GM21576 (cell line): ENCODE measurements at regions not wholly inside any gene's neighbourhood (a gene's known extent, or its start where the extent isn't known, plus 50 kb on each side); places are given as distances from the start of the nearest gene placed in this dataset.

Experiments used
- ATAC-seq: cut with Tn5 transposase; IDR thresholded peaks from one replicate; pipeline ENCODE4 v1.9.1; 2021; ENCODE audit warnings: mild to moderate bottlenecking, moderate library complexity; ENCODE audit not compliant: unreplicated experiment

DNA sequence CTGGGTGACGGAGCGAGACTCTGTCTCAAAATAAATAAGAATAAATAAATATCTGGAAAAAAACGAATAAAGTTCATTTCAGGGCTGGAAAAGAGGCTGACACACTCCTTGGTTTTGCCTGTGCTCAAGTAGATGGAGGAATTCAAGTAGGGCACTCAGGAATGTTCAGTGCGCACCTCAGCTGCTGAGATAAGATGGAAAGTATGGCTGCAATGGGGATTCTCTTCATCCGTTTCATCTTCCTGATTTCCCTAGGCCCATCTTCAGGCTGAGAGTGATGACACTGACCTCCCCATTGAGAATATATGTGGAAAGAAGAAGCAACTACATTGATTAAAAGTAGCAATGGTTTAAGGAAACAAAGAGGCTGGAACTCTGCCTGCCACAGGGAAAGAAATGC is 130.5 kb upstream of the ZNF644 start:
- ATAC-seq: no peak

DNA sequence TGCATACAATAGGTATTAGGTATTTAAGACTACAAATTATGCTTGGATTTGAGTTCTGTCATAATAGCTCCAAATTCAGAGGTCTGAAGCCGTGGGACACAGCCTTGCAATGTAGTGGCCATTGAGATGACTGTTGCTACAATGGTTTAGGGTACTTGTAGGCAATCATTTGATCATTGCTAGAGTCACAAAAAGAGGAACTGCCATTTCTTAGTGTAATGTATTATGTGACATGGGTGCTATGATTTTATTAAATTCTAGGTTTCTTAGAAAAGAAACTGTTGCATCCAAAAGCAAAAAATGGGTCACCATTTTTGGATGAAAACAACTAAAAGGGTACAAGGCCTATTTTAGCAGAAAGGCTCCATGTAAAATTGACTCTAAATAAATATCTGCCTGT is 129.9 kb upstream of the ZNF644 start:
- no peak for ATAC-seq

- ATAC-seq: no peak
Measured at GRCh38 chr1:91148641-91149069, 126.8 kb upstream of the ZNF644 start.

DNA sequence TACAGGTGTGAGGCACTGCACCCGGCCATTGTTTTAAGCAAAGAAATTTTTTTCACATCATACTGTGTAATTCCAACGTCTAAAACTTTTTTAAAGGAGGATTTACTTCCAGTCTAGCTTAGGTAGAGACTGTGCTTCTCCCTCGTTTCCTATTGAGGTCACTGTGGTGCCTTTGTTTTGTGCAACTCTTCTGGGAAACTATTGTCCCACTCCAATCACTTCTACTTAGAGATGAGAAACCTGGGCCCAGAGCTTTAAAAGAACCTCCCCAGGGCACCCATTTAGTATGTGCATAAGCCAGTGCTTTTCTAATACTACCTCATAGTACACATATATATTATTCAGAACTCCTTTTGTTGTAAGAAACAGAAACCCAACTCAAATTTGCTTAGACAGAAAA is 120.0 kb upstream of the ZNF644 start:
- no peak for ATAC-seq

DNA sequence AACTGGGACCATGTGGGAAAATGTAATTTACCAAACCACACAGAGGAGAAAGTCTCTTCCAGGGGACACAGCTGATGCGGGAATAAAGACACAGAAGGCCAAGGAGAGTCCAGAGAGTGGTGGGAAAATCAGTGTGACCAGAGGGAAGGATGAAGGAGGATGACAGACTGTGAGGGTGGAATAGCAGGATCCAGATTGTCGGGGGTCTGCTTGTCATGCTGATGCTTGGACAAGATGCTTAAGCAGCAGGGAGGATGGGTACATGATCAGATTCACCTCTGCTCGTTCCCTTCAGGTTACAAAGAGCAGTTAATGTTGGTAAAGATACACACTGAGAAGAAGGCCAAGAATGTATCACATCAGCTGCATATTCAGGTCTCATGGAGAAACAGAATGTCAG is 117.1 kb upstream of the ZNF644 start:
- no peak for ATAC-seq

GRCh38 chr1:91137173-91137852 is 115.5 kb upstream of the ZNF644 start:
- no peak for ATAC-seq

DNA sequence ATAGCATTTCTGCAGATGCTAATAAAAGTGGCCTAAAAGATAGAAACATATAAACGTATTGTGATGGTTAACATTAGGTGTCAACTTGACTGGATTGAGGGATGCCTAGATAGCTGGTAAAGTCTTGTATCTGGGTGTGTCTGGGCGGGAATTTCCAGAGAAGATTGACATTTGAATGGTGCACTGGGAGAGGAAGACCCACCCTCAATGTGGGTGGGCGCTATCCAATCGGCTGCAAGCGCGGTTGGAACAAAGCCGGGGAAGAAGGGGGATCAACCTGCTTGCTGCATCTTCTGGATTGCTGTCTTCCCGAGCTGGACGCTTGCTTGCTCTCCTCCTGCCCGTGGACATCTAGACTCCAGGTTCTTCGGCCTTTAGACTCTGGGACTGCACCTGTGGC is 114.0 kb upstream of the ZNF644 start:
- ATAC-seq: no peak

- ATAC-seq: no peak
Measured at GRCh38 chr1:91133248-91133647, 111.4 kb upstream of the ZNF644 start.

DNA sequence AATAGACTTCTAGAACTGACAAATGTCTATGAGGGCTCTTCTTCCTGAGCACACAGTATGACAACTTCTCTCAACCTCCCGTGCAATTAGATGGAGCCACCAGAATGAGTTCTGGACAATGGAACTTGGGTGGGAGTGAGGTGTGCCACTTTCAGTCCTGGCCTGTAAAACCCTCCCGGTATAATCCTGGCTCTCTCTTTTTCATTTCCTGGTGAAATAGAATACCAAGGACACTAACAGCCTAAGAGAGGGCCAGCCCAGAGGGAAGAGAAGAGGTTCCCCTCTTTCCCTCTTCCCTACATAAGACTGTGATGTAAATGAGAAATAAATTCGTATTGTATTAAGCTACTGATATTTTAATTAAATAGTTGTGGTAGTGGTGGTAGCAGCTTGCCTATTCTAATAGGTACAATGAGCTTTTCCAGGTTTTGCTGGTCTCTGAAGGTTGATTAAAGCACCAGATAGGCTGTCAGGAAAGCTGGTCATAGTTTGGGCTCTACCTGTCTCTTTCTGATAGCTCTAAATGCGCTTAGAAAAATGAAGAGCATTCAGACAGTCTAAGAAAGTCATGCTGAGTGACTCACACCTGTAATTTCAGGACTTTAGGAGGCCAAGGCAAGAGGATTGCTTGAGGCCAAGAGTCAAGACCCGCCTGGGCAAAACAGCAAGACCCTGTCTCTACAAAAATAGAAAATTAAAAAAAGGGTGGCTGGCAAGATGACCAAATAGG is 108.6 kb upstream of the ZNF644 start:
- no peak for ATAC-seq

GRCh38 chr1:91129458-91129857 is 107.6 kb upstream of the ZNF644 start:
- ATAC-seq: no peak

- no peak for ATAC-seq
Measured at GRCh38 chr1:91129017-91129416, 107.2 kb upstream of the ZNF644 start.

- peak; percentile 36 for ATAC-seq
Measured at GRCh38 chr1:91124989-91125417, 103.2 kb upstream of the ZNF644 start.

DNA sequence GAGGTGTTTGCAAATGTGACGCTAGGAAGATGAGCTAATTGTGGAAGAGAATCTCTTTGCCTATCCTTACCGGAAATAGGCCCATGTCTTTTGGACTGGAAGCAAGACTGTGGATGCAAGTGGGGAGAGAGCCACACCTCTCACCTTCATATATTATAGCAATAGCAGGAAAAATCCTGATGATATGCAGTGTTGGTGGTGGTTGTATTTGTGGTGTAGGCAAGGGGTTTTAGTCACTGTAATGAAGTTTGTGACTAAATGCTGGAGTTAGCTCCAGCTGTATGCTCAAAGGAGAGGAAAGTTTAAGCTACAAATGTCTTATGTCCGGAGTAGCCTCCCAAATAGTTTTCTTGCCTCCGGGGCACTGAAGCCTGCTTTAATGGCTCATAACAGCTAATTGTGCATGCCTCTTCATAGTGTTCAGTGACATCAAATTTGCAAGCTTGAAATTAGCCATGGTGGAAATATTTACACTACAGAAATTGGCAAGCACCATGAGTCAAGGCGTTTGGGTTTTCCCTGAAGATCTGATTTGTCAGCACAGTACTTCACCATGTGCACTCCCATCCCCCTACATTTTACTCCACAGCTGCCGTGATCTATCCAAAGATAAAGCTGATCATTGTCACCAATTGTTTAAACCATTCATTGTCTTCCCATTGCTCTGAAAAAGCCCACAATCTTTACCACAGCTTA is 102.6 kb upstream of the ZNF644 start:
- ATAC-seq: peak; percentile 34

- no peak for ATAC-seq
Measured at GRCh38 chr1:91123773-91124172, 101.9 kb upstream of the ZNF644 start.

GRCh38 chr1:91123319-91123718 is 101.5 kb upstream of the ZNF644 start:
- no peak for ATAC-seq

GRCh38 chr1:91122106-91122717 is 100.4 kb upstream of the ZNF644 start:
- ATAC-seq: no peak

GRCh38 chr1:91121366-91121765 is 99.5 kb upstream of the ZNF644 start:
- ATAC-seq: no peak

DNA sequence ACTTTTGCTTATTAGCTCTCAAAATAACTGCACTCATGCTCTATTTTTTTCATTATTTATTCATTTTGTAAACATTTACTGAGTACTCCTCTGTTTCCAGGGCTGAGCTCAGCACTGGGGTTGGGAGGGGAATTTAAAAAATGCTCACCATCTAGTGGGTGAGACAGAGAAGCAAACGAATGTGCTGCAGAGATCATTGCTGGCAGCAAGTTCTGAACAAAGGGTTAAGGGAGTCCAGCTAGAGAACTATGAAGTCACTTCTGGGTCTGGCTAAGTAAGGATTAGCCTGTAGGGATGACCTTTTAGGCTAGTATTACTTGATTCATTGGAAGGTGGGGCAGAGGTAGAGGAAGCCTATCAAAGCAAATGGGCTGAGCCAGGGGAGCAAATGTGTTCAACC is 99.1 kb upstream of the ZNF644 start:
- ATAC-seq: no peak

- no peak for ATAC-seq
Measured at GRCh38 chr1:91120421-91120820, 98.6 kb upstream of the ZNF644 start.

GRCh38 chr1:91104712-91105111 is 82.9 kb upstream of the ZNF644 start:
- ATAC-seq: no peak

DNA sequence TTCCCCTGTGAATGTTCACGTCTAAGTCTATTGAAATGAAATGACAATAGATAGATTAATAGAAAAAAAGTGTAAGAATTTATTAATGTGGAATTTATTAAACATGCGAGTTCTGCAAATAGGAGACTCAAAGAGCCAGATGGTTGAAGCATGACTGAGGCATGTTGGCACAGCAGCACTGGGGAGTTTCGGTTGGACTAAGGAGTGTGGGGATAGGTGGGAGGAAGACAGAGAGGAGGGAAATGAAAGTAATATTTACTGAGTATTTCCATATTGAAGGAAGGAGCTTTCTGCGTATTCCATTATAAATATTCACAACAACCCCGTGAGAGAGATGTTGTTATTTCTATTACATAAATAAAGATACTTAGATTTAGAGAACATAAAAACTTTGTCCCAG is 79.5 kb upstream of the ZNF644 start:
- ATAC-seq: no peak
